ENCODE measurements at regions not wholly inside any gene's neighbourhood (a gene's known extent, or its start where the extent isn't known, plus 50 kb on each side); places are given as distances from the start of the nearest gene placed in this dataset.

- DNase-seq, result no peak
Measured at GRCh38 chr2:129296806-129297205, 682.7 kb upstream of the RAB6C start.

GRCh38 chr2:129297430-129297829 lies 682.0 kb upstream of the RAB6C start:
- DNase-seq, result no peak

DNA sequence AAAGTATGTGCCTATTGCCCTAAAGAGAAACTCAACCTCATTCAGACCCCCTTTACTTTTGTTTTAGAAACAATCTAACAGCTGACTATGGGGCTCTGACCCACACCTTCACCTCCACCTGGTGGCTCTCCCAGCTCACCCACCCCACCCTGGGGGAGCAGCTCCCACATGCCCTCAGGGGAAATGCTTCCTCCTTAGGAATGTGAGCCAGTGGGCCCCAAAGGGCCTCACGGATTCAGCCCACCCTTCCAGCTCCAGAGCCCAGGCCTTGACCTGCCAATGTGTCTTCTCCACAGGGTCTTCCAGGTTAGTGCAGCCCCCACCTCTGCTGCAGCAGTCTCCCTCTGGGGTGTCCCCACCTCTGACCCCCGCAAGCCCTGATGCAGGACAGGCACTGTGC lies 680.1 kb upstream of the RAB6C start:
- DNase-seq, result no peak

GRCh38 chr2:129299756-129300155 lies 679.7 kb upstream of the RAB6C start:
- no peak for DNase-seq

GRCh38 chr2:129300456-129300855 lies 679.0 kb upstream of the RAB6C start:
- DNase-seq, result no peak

DNA sequence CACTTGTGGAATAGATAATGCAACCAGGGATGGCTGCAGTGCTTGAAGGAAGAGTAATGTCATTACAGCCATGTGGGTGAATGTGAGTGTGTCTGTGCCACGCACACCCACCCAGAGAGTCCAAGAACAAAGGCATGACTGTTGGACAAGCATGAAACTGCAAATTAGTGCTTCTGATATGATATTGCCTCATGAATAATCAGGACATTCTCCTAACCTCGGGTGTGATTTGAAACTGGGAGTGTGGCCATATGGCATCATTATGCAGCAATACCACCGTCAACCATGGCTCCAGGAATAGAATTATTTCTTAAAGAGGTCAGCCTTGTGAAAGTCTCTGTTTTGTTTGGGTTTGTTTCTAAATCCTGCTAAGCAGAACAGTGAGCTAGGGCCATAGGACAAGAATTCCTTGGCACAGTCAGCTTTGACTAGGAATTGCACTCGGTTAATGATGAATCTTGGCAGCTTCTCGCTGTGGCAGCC lies 678.0 kb upstream of the RAB6C start:
- DNase-seq, result no peak

GRCh38 chr2:129302106-129302505 lies 677.4 kb upstream of the RAB6C start:
- DNase-seq, result no peak

- no peak for DNase-seq
Measured at GRCh38 chr2:129302561-129303183, 676.8 kb upstream of the RAB6C start.

DNA sequence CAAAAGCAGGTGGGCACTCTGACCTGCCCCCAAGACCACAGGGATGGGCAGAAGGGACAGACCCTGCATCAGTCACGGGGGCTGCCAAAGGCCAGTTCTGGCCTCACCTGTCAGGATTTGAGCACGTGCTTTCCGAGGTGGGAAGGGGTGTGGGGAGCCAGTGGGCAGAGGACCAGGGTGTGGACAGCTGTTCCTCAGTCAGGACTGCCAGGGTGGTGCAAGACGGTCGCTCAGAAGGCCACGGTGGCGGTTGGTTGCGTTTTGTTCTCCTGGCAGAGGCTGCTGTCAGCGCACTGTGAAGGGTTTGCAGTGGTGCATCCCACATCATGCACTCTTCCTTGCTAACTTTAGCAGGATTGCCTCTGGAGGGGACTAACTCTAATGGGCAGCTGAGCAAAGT lies 665.3 kb upstream of the RAB6C start:
- no peak for DNase-seq

DNA sequence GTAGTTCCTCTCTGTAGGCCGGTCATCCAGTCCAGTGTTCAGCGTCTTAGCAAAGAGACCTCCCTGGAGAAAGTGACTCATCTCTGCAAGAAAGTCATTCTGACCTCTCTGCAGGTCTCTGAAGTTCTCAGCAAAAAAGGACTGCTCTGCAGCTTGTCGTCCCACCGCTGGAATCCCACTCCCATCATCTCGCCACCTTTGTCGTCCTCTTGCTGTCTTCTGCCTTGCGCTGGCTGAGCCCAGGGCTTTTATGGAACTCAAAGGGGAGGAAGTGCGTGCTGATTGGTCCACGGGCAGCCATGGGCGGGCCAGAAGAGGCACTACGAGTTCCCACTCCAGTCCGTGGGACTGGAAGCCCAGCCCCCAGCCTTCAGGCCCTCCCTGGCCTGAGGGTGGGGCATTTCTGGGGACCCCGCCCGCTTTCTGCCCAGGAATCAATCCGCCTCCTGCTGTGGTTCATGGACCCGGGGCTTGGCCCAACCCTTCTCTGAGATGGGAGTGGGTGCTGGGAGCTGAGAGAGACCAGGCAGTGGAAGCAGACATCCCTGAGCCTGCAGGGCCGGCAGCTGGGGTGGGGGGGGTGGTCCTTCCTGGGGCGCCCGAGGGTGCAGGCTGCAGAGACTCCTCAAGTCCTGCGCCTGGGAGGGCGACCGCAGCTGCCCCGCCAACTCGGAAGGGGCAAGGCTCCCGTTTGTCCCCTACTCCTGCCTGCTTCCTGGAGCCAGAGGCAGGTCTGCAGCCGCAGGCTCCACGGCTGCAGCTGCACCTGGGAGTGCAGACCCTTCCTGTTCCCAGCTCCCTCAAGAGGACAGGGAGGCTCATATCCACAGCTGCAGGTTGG lies 660.7 kb upstream of the RAB6C start:
- DNase-seq, result no peak

- no peak for DNase-seq
Measured at GRCh38 chr2:129319422-129319717, 660.1 kb upstream of the RAB6C start.

- no peak for DNase-seq
Measured at GRCh38 chr2:129320288-129320687, 659.2 kb upstream of the RAB6C start.

- no peak for DNase-seq
Measured at GRCh38 chr2:129324349-129324748, 655.1 kb upstream of the RAB6C start.

GRCh38 chr2:129325151-129325550 lies 654.3 kb upstream of the RAB6C start:
- no peak for DNase-seq

DNA sequence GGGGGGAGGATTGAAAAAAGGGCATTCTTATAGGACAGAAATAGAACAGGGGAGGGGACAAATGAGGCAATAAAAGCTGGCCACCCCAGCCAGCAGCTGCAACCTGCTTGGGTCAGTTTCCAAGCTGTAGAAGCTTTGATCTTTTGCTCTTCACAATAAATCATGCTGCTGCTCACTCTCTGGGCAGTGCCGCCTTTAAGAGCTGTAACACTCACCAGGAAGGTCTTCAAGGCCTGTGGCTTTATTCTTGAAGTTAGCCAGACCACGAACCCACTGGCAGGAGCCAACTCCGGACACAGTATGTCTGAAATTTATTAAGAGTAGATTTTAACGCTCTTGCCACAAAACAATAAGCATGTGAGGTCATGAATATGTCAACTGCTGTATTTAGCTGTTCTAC lies 649.9 kb upstream of the RAB6C start:
- no peak for DNase-seq

DNA sequence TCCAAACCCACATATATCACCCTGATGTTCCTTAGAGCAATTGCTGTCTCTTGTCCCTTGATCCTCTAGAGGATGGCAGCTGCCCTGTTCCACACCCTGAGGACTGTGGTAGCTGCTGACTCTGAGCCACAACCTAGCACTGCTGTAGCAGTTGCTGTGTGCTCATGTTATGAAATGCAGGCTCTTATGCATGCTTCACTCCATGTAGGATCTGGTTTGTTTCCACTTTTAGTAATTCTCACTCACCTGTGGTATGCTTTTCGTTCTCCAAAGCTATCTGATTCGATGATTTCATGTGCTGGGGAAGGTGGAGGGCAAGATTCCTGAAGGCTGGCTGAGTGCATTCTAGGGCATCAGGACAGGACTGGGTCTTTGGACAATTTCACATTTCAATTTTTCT lies 649.0 kb upstream of the RAB6C start:
- no peak for DNase-seq

GRCh38 chr2:129331638-129332037 lies 647.8 kb upstream of the RAB6C start:
- no peak for DNase-seq

- DNase-seq, result no peak
Measured at GRCh38 chr2:129334128-129334527, 645.3 kb upstream of the RAB6C start.

DNA sequence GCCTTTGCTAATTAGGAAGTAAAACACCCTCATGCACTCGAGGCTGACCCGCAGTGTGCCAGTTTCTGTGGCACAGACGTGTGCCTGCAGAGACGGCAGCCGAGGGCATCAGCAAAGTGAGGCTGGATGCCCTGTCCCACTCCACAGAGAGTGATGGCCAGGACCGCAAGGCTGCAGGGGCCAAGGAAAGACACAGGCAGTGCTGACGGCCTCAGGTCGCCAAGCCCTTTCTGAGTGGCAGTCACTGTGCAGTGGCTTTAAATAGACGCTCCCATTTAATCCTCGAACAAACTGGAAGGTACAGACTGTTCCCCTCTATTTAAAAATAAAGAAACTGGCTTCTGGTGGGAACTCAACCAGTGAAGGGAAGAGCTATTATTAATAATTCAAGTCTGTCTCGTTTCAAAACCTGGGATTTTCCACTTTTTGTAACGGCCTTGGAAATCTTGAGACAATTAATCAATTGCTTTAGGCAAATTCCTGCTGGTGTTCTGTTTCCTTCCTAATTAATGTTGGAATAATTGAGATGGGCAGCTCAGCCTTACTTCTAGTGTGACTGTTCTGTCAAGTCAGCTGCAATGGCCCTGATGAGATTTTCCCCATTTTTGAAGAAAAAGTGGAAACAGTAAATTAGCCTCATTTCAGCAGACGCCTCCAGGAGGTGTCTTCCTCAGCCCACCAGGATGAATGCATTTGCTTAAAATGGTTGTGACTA lies 644.6 kb upstream of the RAB6C start:
- no peak for DNase-seq

GRCh38 chr2:129336276-129336675 lies 643.2 kb upstream of the RAB6C start:
- DNase-seq, result no peak

DNA sequence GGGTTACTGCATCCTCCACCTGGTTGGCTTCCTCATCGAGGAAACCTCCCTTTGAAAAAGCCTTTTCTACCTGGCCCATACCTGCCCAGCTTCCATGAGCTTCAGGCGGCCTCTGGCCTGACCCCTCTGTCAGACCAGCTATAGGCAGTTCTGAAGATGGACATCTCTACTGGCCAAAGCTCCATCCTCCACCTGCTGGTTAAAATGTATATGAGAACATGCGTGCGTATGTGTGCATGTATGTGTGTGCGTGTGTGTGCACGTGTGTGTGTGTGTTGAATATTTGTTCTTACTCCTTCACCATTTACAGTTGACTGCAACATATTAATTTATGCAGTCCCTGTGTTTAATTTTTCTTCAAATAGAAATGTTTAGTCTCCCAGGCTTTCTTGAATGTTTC lies 642.4 kb upstream of the RAB6C start:
- no peak for DNase-seq

DNA sequence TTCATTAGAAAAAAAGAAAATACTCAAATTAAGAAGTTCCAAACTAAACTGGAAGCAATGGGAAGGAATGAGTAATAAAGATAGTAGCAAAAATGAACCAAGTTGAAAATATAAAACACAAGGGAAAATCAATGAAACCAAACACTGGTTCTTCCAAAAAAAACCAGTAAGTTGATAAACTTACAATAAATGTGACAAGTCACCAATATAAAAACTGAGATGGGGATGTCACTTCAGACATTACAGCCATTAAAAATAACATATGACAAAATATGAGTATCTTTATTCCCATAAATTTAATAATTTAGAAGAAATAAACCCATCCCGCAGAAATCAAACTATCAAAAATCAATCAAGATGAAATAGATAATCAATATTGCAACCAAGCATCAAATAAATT lies 633.9 kb upstream of the RAB6C start:
- DNase-seq, result no peak

GRCh38 chr2:129347486-129348217 lies 631.8 kb upstream of the RAB6C start:
- DNase-seq, result no peak

Measured in stimulated activated CD4-positive, alpha-beta T cell treated with anti-CD3 and anti-CD28 coated beads, Interleukin-2, amount 100 ng/mL, for 24 hours (primary cell).